Pancreas (tissue), 10 donors: ENCODE measurements at regions not wholly inside any gene's neighbourhood (a gene's known extent, or its start where the extent isn't known, plus 50 kb on each side); places are given as distances from the start of the nearest gene placed in this dataset.

Experiments
- ATAC-seq, 4 donors: fragments of 200-7000 bp; cut with Tn5 transposase; one replicate each; pipeline versions ENCODE4 v1.8.0 to v1.9.1; 2020; ENCODE audit warnings: mild to moderate bottlenecking in 4 of 4, moderate library complexity in 4 of 4
- DNase-seq, 6 donors: peaks; one replicate each; pipeline ENCODE4 v3.0.0-alpha.2; 2020
- FAIRE-seq: peaks from 2 replicates; lab custom pipeline; 2012; peaks lifted over from hg19 to GRCh38; lab: Jason Lieb, UNC
- H3K27ac ChIP-seq, 4 donors: fragments of 200-600 bp; sonication (generic); 1 replicate in 3 of 4; 2 replicates in 1 of 4; pipeline versions ENCODE4 v1.5.0 to v1.8.0; 2020
- H3K27me3 ChIP-seq, 4 donors: fragments of 200-600 bp; one replicate each; pipeline ENCODE4 v1.8.0; 2021
- H3K36me3 ChIP-seq, 3 donors: fragments of 200-600 bp; sonication (generic) in 1 of 3; one replicate each; pipeline versions ENCODE4 v1.5.0 to v1.8.0; 2020 to 2021
- H3K4me1 ChIP-seq, 3 donors: fragments of 200-600 bp; one replicate each; pipeline ENCODE4 v1.8.0; 2021
- H3K4me3 ChIP-seq, 4 donors: fragments of 200-600 bp; sonication (generic) in 2 of 4; one replicate each; pipeline versions ENCODE4 v1.5.0 to v1.8.0; 2020 to 2021
- H3K9me3 ChIP-seq, 4 donors: fragments of 200-600 bp; one replicate each; pipeline ENCODE4 v1.8.0; 2021
- WGBS, 2 donors: extraction: QIAGEN DNeasy Blood & Tissue Kit; methylation state at CpG; one replicate each; pipeline ENCODE4 v1.1.7; 2013; 5-methylcytosine and 5-hydroxymethylcytosine counted together
- intact Hi-C, 3 donors: fragments of 100-400 bp; cut with DNase I; formaldehyde crosslinking; loops; one replicate each; pipeline versions ENCODE4 v1.11.1 to v1.14.2; 2022
- TF ChIP-seq, protein P1 (sequence below), 4 donors: fragments of 200-600 bp; sonication (generic) in 3 of 4; IDR thresholded peaks; one replicate each; pipeline versions ENCODE4 v1.5.0 to v1.8.0; 2021; ENCODE audit warnings: antibody characterized with exemption in 4 of 4
- donor health status: healthy with polysubstance abuse.
- donor health status: DM: no; HTN: no; CAD: no; lungs with moderate emphysema.
- donor health status: DM: no; HTN: no; CAD: no.
- donor health status: control.
- donor health status: control.
- donor health status: Bipolar disorder and iron deficiency.
- donor health status: DM: yes; HTN: yes; CAD: no.
- donor health status: DM: no; HTN: no; CAD: no.
- donor health status: DM: no; HTN: no; CAD: no.
- donor health status: DM: yes; HTN: yes; CAD: no.

GRCh38 chr12:116384691-116385485, 107.4 kb upstream of the MED13L start:
- DNase-seq (no peak), FAIRE-seq (no peak), ATAC-seq (peak in 2 of 4 donors; percentile 53 to 67)
- intact Hi-C loops = no loop called here
- TF ChIP-seq, protein P1, sequence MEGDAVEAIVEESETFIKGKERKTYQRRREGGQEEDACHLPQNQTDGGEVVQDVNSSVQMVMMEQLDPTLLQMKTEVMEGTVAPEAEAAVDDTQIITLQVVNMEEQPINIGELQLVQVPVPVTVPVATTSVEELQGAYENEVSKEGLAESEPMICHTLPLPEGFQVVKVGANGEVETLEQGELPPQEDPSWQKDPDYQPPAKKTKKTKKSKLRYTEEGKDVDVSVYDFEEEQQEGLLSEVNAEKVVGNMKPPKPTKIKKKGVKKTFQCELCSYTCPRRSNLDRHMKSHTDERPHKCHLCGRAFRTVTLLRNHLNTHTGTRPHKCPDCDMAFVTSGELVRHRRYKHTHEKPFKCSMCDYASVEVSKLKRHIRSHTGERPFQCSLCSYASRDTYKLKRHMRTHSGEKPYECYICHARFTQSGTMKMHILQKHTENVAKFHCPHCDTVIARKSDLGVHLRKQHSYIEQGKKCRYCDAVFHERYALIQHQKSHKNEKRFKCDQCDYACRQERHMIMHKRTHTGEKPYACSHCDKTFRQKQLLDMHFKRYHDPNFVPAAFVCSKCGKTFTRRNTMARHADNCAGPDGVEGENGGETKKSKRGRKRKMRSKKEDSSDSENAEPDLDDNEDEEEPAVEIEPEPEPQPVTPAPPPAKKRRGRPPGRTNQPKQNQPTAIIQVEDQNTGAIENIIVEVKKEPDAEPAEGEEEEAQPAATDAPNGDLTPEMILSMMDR (IDR thresholded peaks at IDR 0.05) = no peak
- WGBS, 2 donors = 51 to 62% methylated on average over 7 of the region's 7 CpGs
- no peak overlapping the region for H3K4me3 ChIP-seq
- H3K27ac ChIP-seq = no peak overlapping the region
- H3K9me3 ChIP-seq = no peaks in the 10 kb centered on the region
- no peaks in the 10 kb centered on the region for H3K27me3 ChIP-seq
- peaks cover 0 to 12% (median 0%) of the 10 kb centered on the region in 3 donors for H3K4me1 ChIP-seq
- H3K36me3 ChIP-seq = no peaks in the 10 kb centered on the region

DNA sequence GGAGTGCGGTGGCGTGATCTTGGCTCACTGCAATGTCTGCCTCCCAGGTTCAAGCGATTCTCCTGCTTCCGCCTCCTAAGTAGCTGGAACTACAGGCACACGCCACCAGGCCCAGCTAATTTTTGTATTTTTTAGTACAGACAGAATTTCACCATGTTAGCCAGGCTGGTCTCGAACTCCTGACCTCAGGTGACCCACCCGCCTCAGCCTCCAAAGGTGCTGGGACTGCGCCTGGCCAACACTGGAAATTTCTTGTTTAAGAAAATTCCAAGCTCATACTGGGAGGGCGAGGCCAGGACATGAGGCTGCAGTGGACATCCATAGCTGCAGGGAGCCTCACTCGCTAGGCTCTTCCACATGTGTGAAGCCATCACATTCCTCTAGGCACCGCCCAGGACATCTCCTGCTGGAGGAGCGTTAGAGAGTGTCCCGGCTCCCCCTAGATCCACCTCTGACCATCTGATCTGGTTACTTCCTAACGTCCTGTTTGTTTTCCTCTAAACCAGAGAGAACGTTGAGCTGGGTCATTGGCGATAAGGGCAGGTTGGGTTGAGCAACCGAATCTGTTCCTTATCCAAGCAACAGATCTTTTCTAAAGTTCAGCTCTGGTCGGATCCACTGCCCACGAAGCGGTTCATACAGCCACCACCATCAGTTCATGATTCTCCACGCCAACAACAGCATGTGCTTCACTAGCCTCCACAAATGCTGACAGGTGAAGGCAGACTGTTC, 108.2 kb upstream of the MED13L start:
- ATAC-seq (no peak), DNase-seq (no peak), FAIRE-seq (no peak)
- H3K27me3 ChIP-seq = no peaks in the 10 kb centered on the region
- no peaks in the 10 kb centered on the region for H3K9me3 ChIP-seq
- H3K4me1 ChIP-seq = peaks cover 0 to 17% (median 4%) of the 10 kb centered on the region in 3 donors
- no peak overlapping the region for H3K27ac ChIP-seq
- H3K36me3 ChIP-seq = no peaks in the 10 kb centered on the region
- 87% methylated on average over 21 of the region's 21 CpGs for WGBS, 2 donors
- intact Hi-C loops = no loop called here
- TF ChIP-seq, protein P1 (IDR thresholded peaks at IDR 0.05) = no peak
- H3K4me3 ChIP-seq = no peak overlapping the region

DNA sequence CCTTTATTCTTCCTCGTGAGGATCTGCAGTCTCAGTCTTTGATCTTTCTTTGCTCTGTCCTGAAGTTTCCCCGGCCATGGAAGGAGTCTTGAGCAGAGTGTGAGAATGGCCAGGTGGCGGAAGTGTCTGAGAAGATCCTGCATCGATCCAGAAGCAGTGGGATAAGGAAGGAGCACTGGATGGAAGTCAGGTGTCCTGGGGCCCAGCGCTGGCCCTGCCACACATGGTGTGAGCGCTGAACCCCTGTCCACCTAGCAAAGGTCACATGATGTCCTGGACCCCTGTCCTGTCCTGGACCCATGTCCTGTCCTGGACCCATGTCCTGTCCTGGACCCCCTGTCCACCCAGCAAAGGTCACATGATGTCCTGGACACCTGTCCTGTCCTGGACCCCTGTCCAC, 111.8 kb upstream of the MED13L start:
- intact Hi-C loops = no loop called here
- peak overlapping the region in 1 of 4 donors; percentile 28 for H3K27ac ChIP-seq
- no peak for FAIRE-seq
- no peak for DNase-seq
- TF ChIP-seq, protein P1 (IDR thresholded peaks at IDR 0.05) = no peak
- H3K4me3 ChIP-seq = no peak overlapping the region
- no peak for ATAC-seq
- no peaks in the 10 kb centered on the region for H3K27me3 ChIP-seq
- H3K9me3 ChIP-seq = no peaks in the 10 kb centered on the region
- peaks cover 0 to 17% (median 4%) of the 10 kb centered on the region in 3 donors for H3K4me1 ChIP-seq
- H3K36me3 ChIP-seq = no peaks in the 10 kb centered on the region
- 58 to 70% methylated on average over 6 of the region's 6 CpGs for WGBS, 2 donors

GRCh38 chr12:116389990-116390389, 112.5 kb upstream of the MED13L start:
- FAIRE-seq = no peak
- no peaks in the 10 kb centered on the region for H3K9me3 ChIP-seq
- TF ChIP-seq, protein P1 (IDR thresholded peaks at IDR 0.05) = no peak
- H3K4me3 ChIP-seq = no peak overlapping the region
- ATAC-seq = peak; percentile 59 to 82 (median 68)
- H3K27me3 ChIP-seq = no peaks in the 10 kb centered on the region
- peaks cover 0 to 14% (median 4%) of the 10 kb centered on the region in 3 donors for H3K4me1 ChIP-seq
- no peak for DNase-seq
- peak overlapping the region in 2 of 4 donors; percentile 20 to 55 for H3K27ac ChIP-seq
- intact Hi-C loops = no loop called here
- 31 to 47% methylated on average over 5 of the region's 5 CpGs for WGBS, 2 donors
- no peaks in the 10 kb centered on the region for H3K36me3 ChIP-seq
